ENCODE measurements at regions not wholly inside any gene's neighbourhood (a gene's known extent, or its start where the extent isn't known, plus 50 kb on each side); places are given as distances from the start of the nearest gene placed in this dataset.
"Not testable (repeated sequence)": the region's sequence is repeated elsewhere in the genome, so short reads cannot be mapped to it uniquely, and the experiment has no call there.

DNA sequence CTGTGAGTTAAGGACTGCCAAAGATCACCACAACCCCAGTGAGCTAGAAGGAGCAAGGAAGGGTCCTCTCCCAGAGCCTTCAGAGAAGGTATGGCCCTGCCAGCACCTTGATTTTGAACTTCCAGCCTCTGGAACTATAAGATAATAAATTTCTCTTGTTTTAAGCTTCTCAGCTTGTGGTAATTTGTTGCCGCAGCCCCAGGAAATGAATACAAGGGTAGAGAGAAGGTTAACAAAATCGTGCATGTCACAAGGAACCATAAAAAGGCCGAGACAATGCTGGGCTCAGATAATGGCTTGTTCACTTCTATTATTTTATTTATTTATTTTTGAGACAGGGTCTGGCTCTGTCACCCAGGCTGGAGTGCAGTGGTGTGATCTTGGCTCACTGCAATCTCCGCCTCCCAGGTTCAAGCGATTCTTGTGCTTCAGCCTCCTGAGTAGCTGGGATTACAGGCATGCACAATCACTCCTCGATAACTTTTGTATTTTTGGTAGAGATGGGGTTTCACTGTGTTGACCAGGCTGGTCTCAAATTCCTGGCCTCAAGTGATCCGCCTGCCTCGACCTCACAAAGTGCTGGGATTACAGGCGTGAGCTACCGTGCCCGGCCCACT, 71.5 kb downstream of the WSB1 start:
- H3K27me3 ChIP-seq; H3K9me3 ChIP-seq; DNase-seq; intact Hi-C loops (cut with DNase I; ENCODE audit: low total_unique reads); H3K4me3 ChIP-seq; ATAC-seq; H3K36me3 ChIP-seq; H3K27ac ChIP-seq; H3K4me1 ChIP-seq: not testable (repeated sequence)
- in situ Hi-C loops (cut with MboI; ENCODE audit: low sequenced_read_pairs in 4 of 4): loop anchor here in 2 of 4 donors (25.0 kb wide), 2 partner anchors 97 to 522 kb away; partner anchors contain the start of genes KSR1 (in 2 of the 2) and LYRM9 (in 1 of the 2)

DNA sequence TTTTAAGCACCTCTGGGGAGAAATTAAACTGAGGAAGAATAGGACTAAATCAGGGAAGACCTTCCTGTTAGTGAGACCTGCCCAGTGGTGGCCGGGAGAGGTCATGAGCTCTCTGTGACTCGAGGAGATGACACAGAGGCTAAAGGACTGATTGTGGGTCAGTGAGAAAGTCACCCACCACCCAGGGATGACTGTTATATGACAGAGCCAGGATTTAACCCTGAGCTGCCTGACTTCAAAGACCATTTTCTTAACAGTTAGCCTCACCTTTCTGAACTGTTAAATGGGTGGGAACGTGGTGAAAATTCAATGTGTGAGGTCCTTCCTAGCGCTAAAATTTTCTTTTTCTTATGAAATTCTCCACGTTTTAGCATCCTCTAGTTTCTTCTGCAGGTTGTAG, 72.5 kb downstream of the WSB1 start:
- H3K4me1 ChIP-seq: no peaks in the 10 kb centered on the region
- DNase-seq (no peak), ATAC-seq (no peak)
- no peak overlapping the region for H3K4me3 ChIP-seq
- H3K9me3 ChIP-seq: no peaks in the 10 kb centered on the region
- H3K27ac ChIP-seq: no peak overlapping the region
- in situ Hi-C loops (cut with MboI; ENCODE audit: low sequenced_read_pairs in 4 of 4): loop anchor here in 2 of 4 donors (25.0 kb wide), 2 partner anchors 96 to 521 kb away; partner anchors contain the start of genes KSR1 (in 2 of the 2) and LYRM9 (in 1 of the 2)
- no peaks in the 10 kb centered on the region for H3K27me3 ChIP-seq
- intact Hi-C loops (cut with DNase I; ENCODE audit: low total_unique reads): no loop called here
- H3K36me3 ChIP-seq: no peaks in the 10 kb centered on the region
- no peak for TF ChIP-seq POLR2A (IDR thresholded peaks at IDR 0.05)
- TF ChIP-seq, protein P1, sequence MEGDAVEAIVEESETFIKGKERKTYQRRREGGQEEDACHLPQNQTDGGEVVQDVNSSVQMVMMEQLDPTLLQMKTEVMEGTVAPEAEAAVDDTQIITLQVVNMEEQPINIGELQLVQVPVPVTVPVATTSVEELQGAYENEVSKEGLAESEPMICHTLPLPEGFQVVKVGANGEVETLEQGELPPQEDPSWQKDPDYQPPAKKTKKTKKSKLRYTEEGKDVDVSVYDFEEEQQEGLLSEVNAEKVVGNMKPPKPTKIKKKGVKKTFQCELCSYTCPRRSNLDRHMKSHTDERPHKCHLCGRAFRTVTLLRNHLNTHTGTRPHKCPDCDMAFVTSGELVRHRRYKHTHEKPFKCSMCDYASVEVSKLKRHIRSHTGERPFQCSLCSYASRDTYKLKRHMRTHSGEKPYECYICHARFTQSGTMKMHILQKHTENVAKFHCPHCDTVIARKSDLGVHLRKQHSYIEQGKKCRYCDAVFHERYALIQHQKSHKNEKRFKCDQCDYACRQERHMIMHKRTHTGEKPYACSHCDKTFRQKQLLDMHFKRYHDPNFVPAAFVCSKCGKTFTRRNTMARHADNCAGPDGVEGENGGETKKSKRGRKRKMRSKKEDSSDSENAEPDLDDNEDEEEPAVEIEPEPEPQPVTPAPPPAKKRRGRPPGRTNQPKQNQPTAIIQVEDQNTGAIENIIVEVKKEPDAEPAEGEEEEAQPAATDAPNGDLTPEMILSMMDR (IDR thresholded peaks at IDR 0.05 in 4 of 5, conservative IDR thresholded peaks at IDR 0.05 in 1 of 5): no peak

DNA sequence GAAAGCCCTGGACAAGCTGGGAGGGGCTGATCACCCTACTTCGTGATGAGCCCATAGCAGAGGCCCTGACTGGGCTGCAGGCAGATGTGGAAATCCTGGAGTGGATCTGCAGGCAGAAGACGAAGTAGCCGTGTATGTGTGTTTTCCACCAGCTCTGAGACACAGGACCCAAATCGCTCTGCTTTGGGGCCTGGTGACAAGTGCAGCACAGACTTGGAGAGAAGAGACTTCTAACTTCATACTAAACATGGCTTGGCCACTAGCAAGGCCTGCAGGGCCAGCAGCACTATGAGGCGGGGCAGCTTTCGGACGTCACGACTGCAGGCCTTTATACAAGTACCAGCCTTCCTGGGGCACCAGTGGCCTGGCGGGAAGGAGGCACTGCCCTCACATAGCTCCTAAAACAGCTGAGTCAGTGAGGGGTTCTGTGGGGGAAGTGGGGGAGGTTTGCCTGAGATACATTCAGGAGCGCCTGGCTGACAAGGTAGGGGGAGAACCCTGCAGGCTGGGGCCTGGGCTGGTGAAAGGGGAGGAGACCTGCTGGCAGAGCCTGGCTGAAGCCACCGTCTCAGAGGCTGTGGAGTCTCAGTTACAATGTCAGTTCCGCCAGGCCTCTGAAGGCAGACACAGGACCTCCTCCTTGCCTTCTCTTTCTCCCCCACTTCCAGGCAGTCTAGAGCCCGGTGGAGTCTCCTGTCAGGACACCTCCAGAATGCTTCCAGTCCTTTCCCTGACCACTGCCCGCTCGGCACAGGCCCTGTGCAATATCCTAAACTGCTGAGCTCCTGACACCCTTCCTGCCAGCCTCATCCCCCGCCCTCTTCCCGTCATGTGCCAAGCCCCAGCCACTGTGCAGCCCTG, 73.4 kb downstream of the WSB1 start:
- ATAC-seq: no peak
- no peaks in the 10 kb centered on the region for H3K9me3 ChIP-seq
- H3K4me3 ChIP-seq: no peak overlapping the region
- no peaks in the 10 kb centered on the region for H3K27me3 ChIP-seq
- H3K36me3 ChIP-seq: no peaks in the 10 kb centered on the region
- TF ChIP-seq, protein P1 (IDR thresholded peaks at IDR 0.05 in 4 of 5, conservative IDR thresholded peaks at IDR 0.05 in 1 of 5): no peak
- no peak for TF ChIP-seq POLR2A (IDR thresholded peaks at IDR 0.05)
- in situ Hi-C loops (cut with MboI; ENCODE audit: low sequenced_read_pairs in 4 of 4) (loop anchor here in 2 of 4 donors (25.0 kb wide), 2 partner anchors 95 to 520 kb away; partner anchors contain the start of genes KSR1 (in 2 of the 2) and LYRM9 (in 1 of the 2)), intact Hi-C loops (cut with DNase I; ENCODE audit: low total_unique reads) (no loop called here)
- no peak overlapping the region for H3K27ac ChIP-seq
- no peaks in the 10 kb centered on the region for H3K4me1 ChIP-seq
- DNase-seq: no peak

DNA sequence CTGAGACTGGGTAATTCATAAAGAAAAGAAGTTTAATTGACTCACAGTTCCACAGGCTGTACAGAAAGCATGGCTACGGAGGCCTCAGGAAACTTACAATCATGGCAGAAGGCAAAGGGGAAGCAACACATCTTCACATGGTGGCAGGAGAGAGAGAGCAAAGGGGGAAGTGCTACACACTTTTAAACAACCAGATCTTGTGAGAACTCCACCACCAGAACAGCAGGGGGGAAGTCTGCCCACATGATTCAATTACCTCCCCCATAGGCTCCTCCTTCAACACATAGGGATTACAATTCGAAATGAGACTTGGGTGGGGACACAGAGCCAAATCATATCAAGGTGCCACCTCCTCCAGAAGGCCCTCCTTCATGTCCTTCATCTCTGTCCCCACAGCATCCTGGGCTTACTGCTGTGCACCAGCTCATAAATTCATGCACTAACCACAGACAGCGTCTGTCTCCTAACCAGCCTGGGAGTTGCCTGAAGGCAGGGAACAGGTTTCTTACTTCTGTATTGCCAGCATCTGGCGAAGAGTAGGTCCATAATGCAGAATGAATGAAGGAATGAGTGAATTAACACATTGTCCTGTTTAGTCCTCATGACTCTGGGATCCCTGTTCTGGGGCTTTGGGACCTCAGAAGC, 74.4 kb downstream of the WSB1 start:
- in situ Hi-C loops (cut with MboI; ENCODE audit: low sequenced_read_pairs in 4 of 4): loop anchor here in 2 of 4 donors (25.0 kb wide), 2 partner anchors 94 to 519 kb away; partner anchors contain the start of genes KSR1 (in 2 of the 2) and LYRM9 (in 1 of the 2)
- DNase-seq (no peak), ATAC-seq (no peak)
- H3K27ac ChIP-seq: no peak overlapping the region
- no peak overlapping the region for H3K4me3 ChIP-seq
- H3K9me3 ChIP-seq: no peaks in the 10 kb centered on the region
- H3K36me3 ChIP-seq: no peaks in the 10 kb centered on the region
- no peaks in the 10 kb centered on the region for H3K4me1 ChIP-seq
- intact Hi-C loops (cut with DNase I; ENCODE audit: low total_unique reads): no loop called here
- H3K27me3 ChIP-seq: no peaks in the 10 kb centered on the region
- TF ChIP-seq, protein P1 (IDR thresholded peaks at IDR 0.05 in 4 of 5, conservative IDR thresholded peaks at IDR 0.05 in 1 of 5): no peak
- TF ChIP-seq POLR2A (IDR thresholded peaks at IDR 0.05): no peak

Measured in gastrocnemius medialis (tissue), 4 donors.